GM10248 (cell line): ENCODE measurements at regions not wholly inside any gene's neighbourhood (a gene's known extent, or its start where the extent isn't known, plus 50 kb on each side); places are given as distances from the start of the nearest gene placed in this dataset.

Experiments
- CTCF ChIA-PET: fragments of 300-600 bp; sonication (Branson Sonifier 250); formaldehyde crosslinking; extraction: SDS; loops from one replicate; lab custom pipeline; 2021; ENCODE audit warnings: antibody characterized with exemption; lab: Yijun Ruan, JAX
- POLR2A ChIA-PET: fragments of 350-650 bp; sonication (Branson Sonifier 250); formaldehyde crosslinking; extraction: SDS; loops from one replicate; lab custom pipeline; 2020; ENCODE audit warnings: antibody characterized with exemption; lab: Yijun Ruan, JAX
- DNase-seq: peaks from one replicate; pipeline ENCODE4 v3.0.0; 2012; ENCODE audit errors: extremely low spot score
- TF ChIP-seq, protein P1 (sequence below): IDR thresholded peaks from 2 replicates; pipeline ENCODE4 v1.5.1; 2012; ENCODE audit warnings: mild to moderate bottlenecking, low read depth; ENCODE audit errors: extremely low read depth, missing control alignments, control extremely low read depth

DNA sequence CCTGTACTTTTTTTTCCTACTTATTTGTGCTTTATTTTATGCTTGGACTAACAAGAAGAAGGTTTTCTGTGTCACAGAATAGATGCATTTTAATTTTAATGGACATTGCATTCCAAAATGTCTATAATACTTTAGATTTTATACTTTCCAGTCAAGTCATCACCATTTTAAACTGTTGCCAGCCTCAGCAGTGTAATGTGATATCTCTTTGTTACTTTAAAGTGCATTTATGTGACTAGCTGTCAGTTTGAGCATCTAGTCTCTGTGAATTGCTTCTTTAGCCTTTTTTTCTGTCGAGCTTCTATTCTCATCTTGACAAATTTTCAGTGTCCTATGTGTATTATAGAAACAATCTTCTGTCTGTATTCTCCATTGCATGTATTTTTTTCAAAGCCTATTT, 511.4 kb upstream of the CBLB start:
- POLR2A ChIA-PET: no interaction called here
- TF ChIP-seq, protein P1, sequence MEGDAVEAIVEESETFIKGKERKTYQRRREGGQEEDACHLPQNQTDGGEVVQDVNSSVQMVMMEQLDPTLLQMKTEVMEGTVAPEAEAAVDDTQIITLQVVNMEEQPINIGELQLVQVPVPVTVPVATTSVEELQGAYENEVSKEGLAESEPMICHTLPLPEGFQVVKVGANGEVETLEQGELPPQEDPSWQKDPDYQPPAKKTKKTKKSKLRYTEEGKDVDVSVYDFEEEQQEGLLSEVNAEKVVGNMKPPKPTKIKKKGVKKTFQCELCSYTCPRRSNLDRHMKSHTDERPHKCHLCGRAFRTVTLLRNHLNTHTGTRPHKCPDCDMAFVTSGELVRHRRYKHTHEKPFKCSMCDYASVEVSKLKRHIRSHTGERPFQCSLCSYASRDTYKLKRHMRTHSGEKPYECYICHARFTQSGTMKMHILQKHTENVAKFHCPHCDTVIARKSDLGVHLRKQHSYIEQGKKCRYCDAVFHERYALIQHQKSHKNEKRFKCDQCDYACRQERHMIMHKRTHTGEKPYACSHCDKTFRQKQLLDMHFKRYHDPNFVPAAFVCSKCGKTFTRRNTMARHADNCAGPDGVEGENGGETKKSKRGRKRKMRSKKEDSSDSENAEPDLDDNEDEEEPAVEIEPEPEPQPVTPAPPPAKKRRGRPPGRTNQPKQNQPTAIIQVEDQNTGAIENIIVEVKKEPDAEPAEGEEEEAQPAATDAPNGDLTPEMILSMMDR: no peak
- no peak for DNase-seq
- CTCF ChIA-PET: interaction anchor here (0.8 kb wide), 1 partner anchor 11 kb away, joined by 3 read pairs; no protein-coding TSS in a partner anchor

DNA sequence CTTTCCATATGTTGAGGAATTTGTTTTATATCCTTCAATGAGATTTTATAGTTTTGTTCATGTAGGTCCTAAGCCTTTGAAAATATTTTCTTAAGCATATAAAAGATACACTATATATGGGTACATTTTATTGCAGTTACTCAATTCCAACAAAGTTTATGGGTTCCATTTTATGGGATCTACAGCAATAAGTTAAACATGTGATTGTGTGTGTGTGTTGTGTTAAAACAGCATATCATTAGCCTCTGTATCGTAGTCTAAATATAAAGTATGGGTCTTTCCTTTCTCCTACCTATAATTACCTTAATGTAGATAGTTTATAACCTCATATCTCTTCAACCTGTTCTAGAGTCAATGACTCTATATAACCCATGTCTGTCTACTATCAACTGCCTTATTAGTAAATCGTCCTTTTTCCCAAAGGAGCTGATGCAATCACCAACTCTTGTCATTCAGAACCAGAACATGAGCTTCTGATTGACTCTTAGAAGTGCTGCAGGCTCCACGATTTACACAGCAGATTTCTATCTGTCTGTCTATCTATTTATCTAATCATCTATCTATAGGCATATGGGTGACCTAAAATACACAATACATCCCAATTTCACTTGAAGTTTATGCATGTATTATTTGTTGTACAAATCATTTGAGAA, 512.6 kb upstream of the CBLB start:
- POLR2A ChIA-PET: no interaction called here
- DNase-seq: no peak

DNA sequence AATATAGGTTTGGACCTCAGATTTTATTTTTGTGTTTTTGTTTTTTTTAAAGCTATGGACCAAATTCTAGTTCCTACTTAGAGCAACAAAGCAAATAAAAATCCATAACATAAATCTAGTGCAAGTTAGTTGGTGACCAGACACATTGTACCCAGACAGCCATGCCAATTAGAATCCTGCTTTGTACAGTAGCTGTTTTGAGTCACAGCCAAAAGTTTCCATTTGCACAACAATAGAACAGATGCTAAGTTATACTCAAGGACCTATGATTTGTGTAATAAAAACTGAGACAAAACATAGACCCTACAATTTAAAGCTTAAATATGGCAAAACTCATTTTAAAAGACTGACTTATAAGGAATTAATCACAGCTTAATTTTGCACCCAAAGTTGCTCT, 513.1 kb upstream of the CBLB start:
- CTCF ChIA-PET: interaction anchor here (1.2 kb wide), 1 partner anchor 33 kb away, joined by 4 read pairs; no protein-coding TSS in a partner anchor
- TF ChIP-seq, protein P1: no peak
- no peak for DNase-seq
- POLR2A ChIA-PET: no interaction called here

More for the DNA sequence above, 512.6 kb upstream of the CBLB start:
- CTCF ChIA-PET: interaction anchor here (1.2 kb wide), 1 partner anchor 32 kb away, joined by 4 read pairs; no protein-coding TSS in a partner anchor
- TF ChIP-seq, protein P1: no peak

DNA sequence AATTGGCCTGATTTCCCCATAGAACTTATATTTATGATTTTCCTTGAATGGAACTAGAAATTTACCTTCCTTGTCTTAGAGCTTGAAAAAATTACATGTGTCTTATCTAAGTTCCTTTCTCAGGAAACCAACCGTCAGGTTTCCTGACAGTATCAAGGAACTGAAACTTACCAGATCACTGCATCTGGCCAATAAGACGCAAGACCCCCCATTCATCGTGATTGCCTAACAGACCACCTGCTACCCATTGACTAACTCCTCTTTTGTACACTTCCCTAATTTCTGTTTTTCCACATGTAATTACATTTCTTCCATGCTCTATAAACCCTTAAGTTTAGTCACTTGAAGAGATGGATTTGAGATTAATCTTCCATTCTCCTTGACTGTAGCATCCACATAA, 517.2 kb upstream of the CBLB start:
- TF ChIP-seq, protein P1: no peak
- ChIA-PET CTCF (no interaction called here), POLR2A (no interaction called here)
- no peak for DNase-seq

DNA sequence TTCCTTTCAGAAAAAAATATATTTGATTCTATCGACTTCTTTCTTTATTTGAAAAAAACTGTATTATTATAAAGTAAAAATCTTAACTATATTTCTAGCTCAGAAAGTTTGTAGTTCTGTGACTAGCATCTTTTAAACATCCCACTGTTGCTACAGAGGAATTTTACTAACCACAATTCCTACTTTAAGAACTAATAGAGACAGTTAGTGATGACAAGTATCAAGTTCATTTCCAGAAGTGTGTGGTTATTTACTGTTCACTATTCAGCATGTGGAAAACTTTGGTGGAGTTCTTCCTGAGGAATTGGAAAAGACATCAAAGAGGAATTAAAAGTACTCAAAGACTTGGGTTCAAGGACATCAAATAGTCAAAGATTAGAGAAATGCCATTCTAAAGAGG, 524.1 kb upstream of the CBLB start:
- TF ChIP-seq, protein P1: no peak
- DNase-seq: no peak
- ChIA-PET CTCF (interaction anchor here (0.9 to 2.2 kb wide), 2 partner anchors 14 to 19 kb away, joined by 3 to 10 read pairs; no protein-coding TSS in a partner anchor), POLR2A (no interaction called here)

DNA sequence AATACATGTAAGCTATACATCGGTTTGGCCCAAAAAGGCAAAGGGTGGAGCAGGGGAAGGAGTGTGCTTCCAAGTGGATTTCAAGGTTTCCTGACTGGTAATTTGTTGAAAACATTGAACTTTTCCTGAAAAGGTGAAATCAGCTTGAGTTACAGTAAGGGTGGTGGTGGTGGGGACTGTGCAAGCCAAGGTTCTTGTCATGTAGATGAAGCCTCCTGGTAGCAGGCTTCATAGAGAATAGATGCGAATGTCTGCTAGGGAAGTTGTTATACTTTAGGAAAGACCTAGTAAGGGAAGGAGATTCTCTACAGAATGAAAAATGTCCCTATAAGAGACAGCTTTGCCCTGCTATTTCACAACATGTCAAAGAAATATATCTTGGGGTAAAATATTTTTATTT, 528.2 kb upstream of the CBLB start:
- TF ChIP-seq, protein P1: no peak
- CTCF ChIA-PET: interaction anchor here (0.7 to 1.0 kb wide), 2 partner anchors 26 to 400 kb away, joined by 3 read pairs; no protein-coding TSS in a partner anchor
- DNase-seq: no peak

More for the DNA sequence above, 528.2 kb upstream of the CBLB start:
- POLR2A ChIA-PET: no interaction called here
